Activated T-cell treated with anti-CD3 and anti-CD28 coated beads, Interleukin-2, amount 50 U/mL, for 4 hours (primary cell): ENCODE measurements at regions not wholly inside any gene's neighbourhood (a gene's known extent, or its start where the extent isn't known, plus 50 kb on each side); places are given as distances from the start of the nearest gene placed in this dataset.

Source experiments
- ATAC-seq, 2 donors: fragments of 200-7000 bp; cut with Tn5 transposase; one replicate each; pipeline ENCODE4 v1.10.0; 2021
- DNase-seq: peaks from one replicate; pipeline ENCODE4 v3.0.0-alpha.2; 2020
- H3K27me3 Mint-ChIP-seq: one replicate; pipeline ENCODE4 v1.8.0; 2021; ENCODE audit warnings: low read depth, mixed read lengths
- H3K36me3 Mint-ChIP-seq: one replicate; pipeline ENCODE4 v1.8.0; 2022; ENCODE audit warnings: mixed read lengths; ENCODE audit not compliant: insufficient read depth
- H3K4me1 Mint-ChIP-seq: one replicate; pipeline ENCODE4 v1.8.0; 2021; ENCODE audit warnings: low read depth, mixed read lengths
- H3K4me3 Mint-ChIP-seq: one replicate; pipeline ENCODE4 v1.8.0; 2021; ENCODE audit warnings: mild to moderate bottlenecking, moderate library complexity, mixed read lengths
- H3K9me3 Mint-ChIP-seq: one replicate; pipeline ENCODE4 v1.8.0; 2021; ENCODE audit warnings: mixed read lengths

DNA sequence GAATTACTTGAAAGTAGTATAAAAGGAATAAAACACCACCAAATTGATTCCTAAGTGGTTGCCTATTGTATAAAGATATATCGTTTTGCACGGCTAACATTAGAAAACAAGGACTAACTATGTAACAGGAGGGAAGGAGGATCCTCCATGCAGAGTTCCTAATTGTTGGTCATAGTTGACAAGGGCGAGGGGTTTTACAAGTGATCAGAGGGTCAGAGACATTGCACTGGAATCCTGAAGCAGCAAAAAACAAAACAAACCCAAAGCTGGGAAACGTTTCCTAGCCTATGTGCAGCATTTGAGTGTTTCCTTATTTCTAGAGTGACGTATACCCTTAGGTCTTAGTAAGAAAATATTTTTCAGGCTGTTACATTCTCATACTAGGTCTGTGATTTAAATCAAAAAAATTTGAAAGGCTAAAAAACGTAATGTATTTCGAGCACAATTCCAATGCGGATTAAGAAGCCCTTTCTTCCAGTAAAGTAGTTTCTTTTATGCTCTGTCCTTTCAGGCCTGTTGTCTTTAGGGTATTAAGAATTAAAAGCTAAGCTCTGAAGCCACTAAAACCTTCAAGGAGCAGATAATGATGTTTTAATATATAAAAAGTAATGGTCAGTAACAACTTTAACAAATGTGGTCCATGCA, 373.8 kb upstream of the MMS22L start:
- Mint-ChIP-seq H3K4me1 (no peaks in the 10 kb centered on the region), H3K4me3 (no peak overlapping the region), H3K27me3 (no peaks in the 10 kb centered on the region), H3K36me3 (no peaks in the 10 kb centered on the region), H3K9me3 (peaks cover 5% of the 10 kb centered on the region)
- no peak for ATAC-seq
- DNase-seq: no peak

DNA sequence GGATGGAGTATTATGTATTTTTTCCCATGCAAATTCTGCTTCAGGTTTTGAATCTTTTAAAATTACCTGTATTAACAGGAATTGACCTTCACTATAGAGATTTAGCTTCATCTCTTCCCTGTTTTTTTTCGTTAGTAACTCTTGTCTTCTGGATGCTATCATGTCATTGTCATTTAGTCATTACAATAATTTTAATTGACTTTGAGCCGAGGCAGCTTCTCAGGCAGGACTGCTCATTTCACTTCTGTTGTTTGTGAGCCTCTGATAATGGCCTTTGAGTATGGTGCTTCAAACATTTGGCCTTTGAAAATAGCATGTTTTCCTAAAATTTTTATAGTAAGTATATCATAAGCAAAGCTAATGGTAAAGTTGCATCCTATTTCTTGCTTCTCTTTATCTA, 375.1 kb upstream of the MMS22L start:
- no peak for ATAC-seq
- no peak for DNase-seq
- H3K9me3 Mint-ChIP-seq: peaks cover 5% of the 10 kb centered on the region
- no peaks in the 10 kb centered on the region for H3K27me3 Mint-ChIP-seq
- no peak overlapping the region for H3K4me3 Mint-ChIP-seq
- H3K36me3 Mint-ChIP-seq: no peaks in the 10 kb centered on the region
- H3K4me1 Mint-ChIP-seq: no peaks in the 10 kb centered on the region

DNA sequence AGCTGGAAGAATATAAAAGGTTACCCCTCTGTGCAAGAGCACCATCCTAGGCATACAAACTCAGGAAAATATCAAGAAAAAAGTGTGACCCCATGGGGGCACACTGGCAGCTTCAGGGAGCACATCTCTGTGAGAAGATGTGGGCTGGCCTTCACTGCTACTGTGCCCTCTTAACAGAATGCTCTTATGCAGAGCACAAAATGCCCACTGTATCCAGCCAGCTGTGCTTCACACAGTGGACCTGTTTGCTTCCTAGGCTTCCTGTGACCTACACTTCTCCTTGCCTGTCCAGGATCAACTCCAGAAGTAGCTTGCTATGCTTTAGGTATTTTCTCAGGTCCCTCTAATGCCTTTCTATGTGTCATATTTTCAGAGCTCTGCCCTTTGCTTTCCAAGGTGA, 380.2 kb upstream of the MMS22L start:
- Mint-ChIP-seq H3K27me3 (peaks cover 2% of the 10 kb centered on the region), H3K4me3 (no peak overlapping the region), H3K9me3 (no peaks in the 10 kb centered on the region), H3K36me3 (no peaks in the 10 kb centered on the region), H3K4me1 (no peaks in the 10 kb centered on the region)
- DNase-seq: no peak
- no peak for ATAC-seq

DNA sequence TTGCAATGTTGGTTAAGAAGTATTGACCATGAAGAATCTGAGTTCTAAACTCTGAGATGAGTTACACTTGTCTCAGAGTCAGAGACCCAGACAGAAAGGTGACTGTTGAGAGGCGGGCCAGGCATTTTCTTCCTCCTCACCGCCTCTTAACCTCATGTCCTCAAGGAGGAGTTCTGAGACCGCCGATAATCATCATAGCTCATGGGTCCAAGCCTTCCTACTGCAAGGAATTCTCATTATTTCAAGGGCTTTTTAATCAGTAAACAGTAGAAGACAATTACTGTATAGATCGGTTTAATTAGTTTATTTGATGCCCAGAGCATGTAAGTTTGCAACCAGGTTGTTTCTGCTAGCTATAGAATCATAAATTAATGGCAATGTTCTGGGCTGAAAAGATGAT, 382.4 kb upstream of the MMS22L start:
- H3K4me3 Mint-ChIP-seq: no peak overlapping the region

DNA sequence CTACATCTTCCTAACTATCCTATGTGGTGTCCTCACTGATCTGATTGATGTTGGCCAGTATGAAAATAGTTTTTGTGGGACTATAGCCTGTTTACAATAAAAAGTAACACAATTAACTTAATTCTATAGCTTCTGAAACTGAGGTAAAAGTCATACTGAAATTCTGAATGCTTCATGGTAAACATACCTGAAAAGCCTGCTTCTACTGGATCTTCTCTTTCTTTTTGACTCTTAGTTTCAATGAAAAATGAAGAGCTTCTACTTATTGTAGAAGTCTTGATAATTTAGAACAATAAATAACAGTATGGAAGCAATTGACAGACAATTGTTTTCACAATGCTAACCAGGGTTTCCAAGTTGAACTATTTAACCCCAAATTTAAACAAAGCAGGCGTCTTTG, 383.9 kb upstream of the MMS22L start:
- H3K4me3 Mint-ChIP-seq: no peak overlapping the region
- H3K4me1 Mint-ChIP-seq: no peaks in the 10 kb centered on the region
- peaks cover 2% of the 10 kb centered on the region for H3K27me3 Mint-ChIP-seq
- DNase-seq: no peak
- H3K9me3 Mint-ChIP-seq: no peaks in the 10 kb centered on the region
- no peaks in the 10 kb centered on the region for H3K36me3 Mint-ChIP-seq
- ATAC-seq: no peak

More for the DNA sequence above, 382.4 kb upstream of the MMS22L start:
- Mint-ChIP-seq H3K9me3 (no peaks in the 10 kb centered on the region), H3K27me3 (peaks cover 2% of the 10 kb centered on the region), H3K36me3 (no peaks in the 10 kb centered on the region), H3K4me1 (no peaks in the 10 kb centered on the region)
- ATAC-seq: no peak
- no peak for DNase-seq

DNA sequence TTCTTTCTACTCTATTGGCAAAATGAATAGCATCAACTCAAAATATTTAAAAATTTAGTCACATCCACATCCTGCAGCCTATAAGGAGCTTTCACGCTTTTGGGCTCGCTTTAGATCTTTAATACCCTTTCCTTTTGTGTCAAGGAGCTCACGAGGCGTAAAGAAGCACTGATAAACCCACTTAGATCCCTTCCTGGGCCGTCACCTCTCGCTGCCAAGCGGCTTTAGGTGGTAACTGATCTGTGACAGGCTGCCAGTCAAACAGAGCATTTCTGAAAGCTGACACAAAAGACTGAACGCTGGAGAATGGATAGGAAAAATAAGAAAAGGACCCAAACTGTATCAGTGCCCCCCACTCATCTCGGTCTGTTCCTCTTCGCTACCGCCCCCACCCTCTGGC, 385.7 kb upstream of the MMS22L start:
- Mint-ChIP-seq H3K36me3 (no peaks in the 10 kb centered on the region), H3K4me1 (no peaks in the 10 kb centered on the region), H3K27me3 (peaks cover 2% of the 10 kb centered on the region), H3K4me3 (no peak overlapping the region), H3K9me3 (peaks cover 5% of the 10 kb centered on the region)
- no peak for ATAC-seq
- DNase-seq: no peak

DNA sequence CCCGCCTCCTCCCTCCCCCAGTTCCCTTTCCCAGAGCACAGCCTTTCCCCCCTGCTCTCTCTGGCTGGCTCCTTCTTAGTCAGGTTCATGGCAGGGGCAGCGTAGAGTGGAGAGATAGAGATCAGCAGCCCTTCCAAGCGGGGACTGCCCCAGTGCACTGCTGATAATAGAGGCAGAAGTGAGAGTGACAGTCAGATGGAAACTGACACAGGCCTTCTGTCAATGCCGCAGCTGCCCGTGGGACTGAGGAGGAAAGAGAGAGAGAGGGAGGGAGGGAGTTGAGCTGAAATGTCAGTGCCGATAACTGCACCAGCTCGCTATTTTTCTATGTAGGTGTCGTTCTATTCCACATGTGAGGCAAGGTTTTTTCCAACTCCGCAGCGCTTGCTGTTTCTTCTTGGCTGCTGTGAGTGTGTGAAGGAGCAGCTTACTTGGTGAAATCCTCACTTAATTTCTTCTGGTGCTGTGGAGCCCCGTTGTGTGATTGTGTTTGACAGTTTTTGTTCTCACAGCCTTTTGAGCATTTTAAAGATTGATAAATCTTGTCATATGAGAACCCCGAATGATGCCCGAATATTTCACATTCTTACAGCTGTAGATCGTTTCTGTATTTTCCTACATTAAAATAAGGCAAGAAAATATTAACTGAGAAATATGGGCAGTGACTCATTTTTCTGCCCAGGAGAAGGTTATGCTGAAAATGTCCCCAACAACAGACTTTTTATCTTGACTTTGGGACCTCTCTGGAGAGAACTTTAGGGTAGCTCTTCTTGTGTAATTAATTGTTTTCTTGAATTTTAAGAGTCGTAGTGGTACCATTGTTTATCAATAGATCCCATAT, 386.4 kb upstream of the MMS22L start:
- Mint-ChIP-seq H3K36me3 (no peaks in the 10 kb centered on the region), H3K4me1 (no peaks in the 10 kb centered on the region), H3K9me3 (peaks cover 5% of the 10 kb centered on the region), H3K4me3 (no peak overlapping the region), H3K27me3 (peaks cover 2% of the 10 kb centered on the region)
- DNase-seq (no peak), ATAC-seq (peak; percentile 48 to 65)

DNA sequence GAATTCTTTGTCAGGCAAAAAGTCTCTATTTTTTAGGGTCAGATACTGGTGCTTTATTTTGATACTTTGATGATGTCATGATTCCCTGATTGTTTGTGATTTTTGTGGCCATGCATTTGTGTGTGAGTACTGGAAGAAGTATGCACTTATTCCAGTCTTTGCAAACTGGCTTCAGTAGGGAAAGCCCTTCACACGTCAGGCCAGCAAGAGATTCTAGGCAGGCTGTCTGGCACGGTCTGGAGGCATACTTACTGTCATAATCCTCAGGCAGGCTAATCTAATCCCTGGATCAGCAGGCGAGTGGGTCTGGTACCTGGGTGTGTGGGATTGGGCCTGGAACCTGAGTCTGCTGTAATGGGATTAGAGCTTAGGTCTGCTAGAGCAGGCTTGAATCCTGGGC, 391.8 kb upstream of the MMS22L start:
- ATAC-seq (no peak), DNase-seq (no peak)
- Mint-ChIP-seq H3K27me3 (no peaks in the 10 kb centered on the region), H3K9me3 (peaks cover 5% of the 10 kb centered on the region), H3K4me3 (no peak overlapping the region), H3K4me1 (no peaks in the 10 kb centered on the region), H3K36me3 (no peaks in the 10 kb centered on the region)

DNA sequence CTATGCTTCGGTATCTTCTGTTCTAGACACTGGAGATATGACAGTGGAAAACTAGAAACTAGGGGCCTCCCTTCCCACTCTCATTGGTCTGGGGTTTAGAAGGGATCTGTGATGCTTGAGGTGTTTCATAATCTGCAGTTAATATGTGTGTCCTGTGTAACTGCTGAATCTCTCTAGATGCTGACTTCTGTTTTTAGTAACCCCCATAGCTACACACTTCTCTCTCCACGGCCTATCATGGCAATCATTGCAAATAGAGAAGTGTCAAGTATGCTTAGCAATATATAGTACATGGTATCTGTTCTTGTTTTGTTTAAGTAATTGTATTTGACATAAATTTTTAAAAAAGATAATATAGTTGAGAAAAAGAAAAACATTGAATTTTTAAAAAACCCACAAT, 394.6 kb upstream of the MMS22L start:
- H3K9me3 Mint-ChIP-seq: peaks cover under 1% of the 10 kb centered on the region
- H3K4me3 Mint-ChIP-seq: no peak overlapping the region
- ATAC-seq (no peak), DNase-seq (no peak)
- no peaks in the 10 kb centered on the region for H3K27me3 Mint-ChIP-seq
- no peaks in the 10 kb centered on the region for H3K36me3 Mint-ChIP-seq
- no peaks in the 10 kb centered on the region for H3K4me1 Mint-ChIP-seq

DNA sequence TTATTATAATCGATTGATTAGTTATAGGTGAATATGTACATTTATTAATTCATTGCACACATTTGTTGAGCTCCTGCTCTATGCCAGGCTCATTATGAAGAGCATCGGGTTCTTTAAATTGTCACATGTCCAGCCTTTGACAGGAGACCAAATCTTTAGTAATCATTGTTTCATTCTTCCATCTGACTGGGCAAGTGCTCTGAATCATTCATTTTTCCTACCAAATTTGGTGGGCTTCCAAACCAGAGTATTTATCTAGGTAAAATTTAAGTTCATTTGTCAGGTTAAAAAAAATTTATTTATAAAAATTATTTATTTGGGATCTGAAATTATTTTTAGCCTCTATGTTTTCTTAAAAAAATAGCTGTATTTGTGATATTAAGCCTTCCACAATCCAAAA, 404.9 kb upstream of the MMS22L start:
- Mint-ChIP-seq H3K9me3 (no peaks in the 10 kb centered on the region), H3K36me3 (no peaks in the 10 kb centered on the region)
- DNase-seq: no peak

DNA sequence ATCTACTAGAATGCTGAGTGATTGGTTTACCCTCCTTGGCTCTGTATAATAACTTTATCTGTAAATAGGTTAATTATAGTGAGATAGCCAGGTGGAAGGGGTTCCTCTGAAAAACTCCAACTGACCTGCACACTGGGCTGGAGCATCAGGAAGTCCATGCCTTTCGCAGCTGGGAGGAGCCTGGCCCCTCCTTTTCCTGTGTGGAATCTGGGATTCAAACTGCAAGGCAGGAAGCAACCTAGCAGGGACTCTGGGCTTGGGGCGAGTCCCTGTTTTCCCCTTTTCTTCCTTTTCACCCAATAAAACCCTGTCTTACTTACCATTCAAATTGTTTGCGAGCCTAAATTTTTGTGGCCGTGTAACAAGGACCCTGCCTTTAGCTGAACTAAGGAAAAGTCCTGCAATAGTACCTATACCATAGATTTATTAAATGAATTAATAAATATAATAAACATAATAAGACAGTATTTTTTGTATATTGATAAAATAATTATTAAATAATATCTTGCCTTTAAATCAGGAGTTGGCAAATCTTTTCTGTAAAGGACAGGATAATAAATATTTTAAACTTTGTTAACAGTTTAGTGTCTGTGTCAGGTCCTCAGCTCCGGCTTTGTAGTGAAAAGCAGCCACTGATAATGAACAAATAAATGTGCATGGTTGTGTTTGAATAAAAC, 406.2 kb upstream of the MMS22L start:
- Mint-ChIP-seq H3K36me3 (no peaks in the 10 kb centered on the region), H3K9me3 (no peaks in the 10 kb centered on the region), H3K4me3 (no peak overlapping the region), H3K27me3 (no peaks in the 10 kb centered on the region), H3K4me1 (no peaks in the 10 kb centered on the region)
- DNase-seq: no peak
- ATAC-seq: no peak

More for the DNA sequence above, 404.9 kb upstream of the MMS22L start:
- ATAC-seq: no peak
- Mint-ChIP-seq H3K4me3 (no peak overlapping the region), H3K4me1 (no peaks in the 10 kb centered on the region), H3K27me3 (no peaks in the 10 kb centered on the region)

DNA sequence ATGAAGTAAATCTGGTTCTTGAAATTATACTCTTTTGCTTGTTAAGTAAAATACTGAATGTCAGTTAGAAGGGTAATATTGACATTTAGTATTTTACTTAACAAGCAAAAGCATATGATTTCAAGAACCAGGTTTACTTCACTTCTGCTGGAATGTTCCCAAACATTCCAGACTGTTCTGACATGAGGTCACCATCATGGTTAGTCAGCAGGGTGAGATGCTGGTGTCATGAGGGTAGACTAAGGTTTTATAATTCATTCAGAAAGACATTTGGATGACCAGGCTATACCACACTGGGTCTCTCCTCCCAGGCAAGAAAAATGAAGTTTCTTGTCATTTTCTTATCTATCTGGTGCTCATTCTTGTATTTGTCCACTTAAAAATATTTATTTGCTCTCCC, 414.4 kb upstream of the MMS22L start:
- no peaks in the 10 kb centered on the region for H3K4me1 Mint-ChIP-seq
- H3K27me3 Mint-ChIP-seq: no peaks in the 10 kb centered on the region
- DNase-seq (no peak), ATAC-seq (no peak)
- no peaks in the 10 kb centered on the region for H3K9me3 Mint-ChIP-seq
- no peak overlapping the region for H3K4me3 Mint-ChIP-seq
- no peaks in the 10 kb centered on the region for H3K36me3 Mint-ChIP-seq

DNA sequence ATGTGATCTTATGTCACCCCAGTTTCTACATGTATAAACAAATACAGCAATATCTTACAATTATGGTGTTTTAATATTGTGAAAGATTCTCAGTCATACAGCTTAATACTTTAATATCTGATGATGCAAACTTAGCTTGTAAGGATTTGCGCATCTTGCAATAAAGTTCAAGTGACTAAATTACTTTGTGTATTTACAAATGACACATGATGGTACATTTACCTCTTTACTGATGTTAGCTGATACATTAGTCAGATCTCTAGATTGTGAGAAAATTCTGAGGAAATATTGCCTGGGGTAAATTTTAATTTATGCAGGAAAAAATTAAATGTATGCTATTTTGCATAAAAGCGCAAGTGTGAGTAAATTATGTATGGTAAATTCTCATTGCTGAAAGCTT, 418.8 kb upstream of the MMS22L start:
- DNase-seq (no peak), ATAC-seq (no peak)
- Mint-ChIP-seq H3K9me3 (no peaks in the 10 kb centered on the region), H3K4me3 (no peak overlapping the region), H3K27me3 (no peaks in the 10 kb centered on the region), H3K36me3 (no peaks in the 10 kb centered on the region), H3K4me1 (no peaks in the 10 kb centered on the region)

DNA sequence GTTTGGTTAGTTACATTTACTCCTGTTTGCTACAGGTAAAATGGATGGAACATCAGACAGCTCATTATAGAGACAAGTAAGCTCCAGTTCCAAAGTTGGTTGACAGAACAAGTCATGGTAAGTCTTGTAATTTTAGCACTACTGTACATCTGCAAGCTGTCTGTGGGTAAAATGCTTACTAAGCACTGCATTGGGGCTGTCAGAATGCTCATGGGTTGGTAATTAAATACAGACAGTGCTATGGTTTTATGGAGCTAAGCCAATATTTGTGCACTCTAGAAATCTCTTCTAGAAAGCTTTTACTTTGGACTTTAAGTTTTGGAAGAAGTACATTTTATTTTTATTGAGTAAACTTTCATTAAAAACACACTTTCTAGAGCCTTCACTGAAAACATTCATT, 419.2 kb upstream of the MMS22L start:
- Mint-ChIP-seq H3K4me3 (no peak overlapping the region), H3K36me3 (no peaks in the 10 kb centered on the region), H3K4me1 (no peaks in the 10 kb centered on the region), H3K9me3 (no peaks in the 10 kb centered on the region), H3K27me3 (no peaks in the 10 kb centered on the region)
- ATAC-seq (no peak), DNase-seq (no peak)

DNA sequence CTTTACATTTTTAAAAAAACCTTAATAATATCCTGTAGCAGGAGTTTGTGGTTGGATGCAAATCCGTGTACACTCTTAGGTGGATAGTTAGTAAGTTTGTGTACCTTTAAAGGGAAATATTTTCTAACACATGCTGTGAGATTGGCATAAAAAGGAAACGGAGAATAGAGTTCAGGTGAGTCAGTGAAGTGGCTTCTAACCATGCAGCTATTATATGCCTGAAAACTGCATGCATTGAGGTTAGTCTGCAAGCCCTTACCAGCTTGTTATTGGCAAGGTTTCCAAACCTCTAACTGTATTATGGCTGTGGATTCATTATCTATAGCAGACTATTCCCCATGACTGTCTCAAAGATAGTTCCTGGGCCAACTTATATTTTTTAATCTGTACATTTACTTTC, 420.6 kb upstream of the MMS22L start:
- H3K4me3 Mint-ChIP-seq: no peak overlapping the region
- H3K36me3 Mint-ChIP-seq: no peaks in the 10 kb centered on the region
- no peak for ATAC-seq
- H3K4me1 Mint-ChIP-seq: no peaks in the 10 kb centered on the region
- H3K27me3 Mint-ChIP-seq: no peaks in the 10 kb centered on the region
- no peaks in the 10 kb centered on the region for H3K9me3 Mint-ChIP-seq
- no peak for DNase-seq
